ENCODE measurements at regions not wholly inside any gene's neighbourhood (a gene's known extent, or its start where the extent isn't known, plus 50 kb on each side); places are given as distances from the start of the nearest gene placed in this dataset.

- no peak overlapping the region for H3K27ac Mint-ChIP-seq
These were observed 352.5 kb downstream of the FOXL1 start for GRCh38 chr16:86930663-86931373.

DNA sequence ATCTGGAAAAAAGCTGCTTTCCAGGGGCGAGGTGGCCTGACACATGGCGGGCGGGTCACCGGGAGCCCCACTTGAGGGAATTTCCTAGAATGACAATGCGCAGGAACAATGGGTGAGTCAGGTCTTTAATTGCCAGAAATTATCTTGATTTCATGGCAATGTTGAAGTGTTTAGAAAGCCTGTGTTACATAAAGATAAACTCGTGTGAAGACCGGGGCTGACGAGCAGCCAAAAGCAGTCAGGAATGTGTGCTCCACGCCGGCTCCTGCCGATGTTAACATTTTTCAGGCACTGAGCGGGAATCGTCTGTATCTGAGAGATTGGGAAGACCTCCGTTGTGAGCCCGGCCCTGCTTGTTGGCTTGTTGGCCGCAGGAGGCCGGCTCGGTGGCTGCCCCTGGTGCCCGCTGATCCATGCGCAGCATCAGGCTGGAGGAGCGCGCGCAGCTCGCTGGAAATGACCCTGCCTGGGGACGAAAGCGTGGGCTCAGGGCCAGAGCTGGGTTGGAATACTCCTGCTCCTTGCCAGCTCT is 353.1 kb downstream of the FOXL1 start:
- H3K4me3 Mint-ChIP-seq, result no peak overlapping the region
- peaks cover 38% of the 10 kb centered on the region for H3K27me3 Mint-ChIP-seq (ENCODE audit: low read depth)
- ATAC-seq, result no peak
- no peaks in the 10 kb centered on the region for H3K36me3 Mint-ChIP-seq (ENCODE audit: low read depth)
- ChIA-PET CTCF (no interaction called here), POLR2A (no interaction called here)
- no peak for DNase-seq
- no peak overlapping the region for H3K27ac Mint-ChIP-seq
- H3K9me3 Mint-ChIP-seq (ENCODE audit: insufficient read depth), result no peaks in the 10 kb centered on the region
- H3K4me1 Mint-ChIP-seq (ENCODE audit: low read depth), result peaks cover 3% of the 10 kb centered on the region

More at GRCh38 chr16:86930663-86931373, 352.5 kb downstream of the FOXL1 start:
- ChIA-PET POLR2A (no interaction called here), CTCF (no interaction called here)
- no peaks in the 10 kb centered on the region for H3K36me3 Mint-ChIP-seq (ENCODE audit: low read depth)
- ATAC-seq, result no peak
- H3K4me3 Mint-ChIP-seq, result no peak overlapping the region
- H3K27me3 Mint-ChIP-seq (ENCODE audit: low read depth), result peaks cover 39% of the 10 kb centered on the region
- DNase-seq, result no peak
- peaks cover 3% of the 10 kb centered on the region for H3K4me1 Mint-ChIP-seq (ENCODE audit: low read depth)
- H3K9me3 Mint-ChIP-seq (ENCODE audit: insufficient read depth), result no peaks in the 10 kb centered on the region

DNA sequence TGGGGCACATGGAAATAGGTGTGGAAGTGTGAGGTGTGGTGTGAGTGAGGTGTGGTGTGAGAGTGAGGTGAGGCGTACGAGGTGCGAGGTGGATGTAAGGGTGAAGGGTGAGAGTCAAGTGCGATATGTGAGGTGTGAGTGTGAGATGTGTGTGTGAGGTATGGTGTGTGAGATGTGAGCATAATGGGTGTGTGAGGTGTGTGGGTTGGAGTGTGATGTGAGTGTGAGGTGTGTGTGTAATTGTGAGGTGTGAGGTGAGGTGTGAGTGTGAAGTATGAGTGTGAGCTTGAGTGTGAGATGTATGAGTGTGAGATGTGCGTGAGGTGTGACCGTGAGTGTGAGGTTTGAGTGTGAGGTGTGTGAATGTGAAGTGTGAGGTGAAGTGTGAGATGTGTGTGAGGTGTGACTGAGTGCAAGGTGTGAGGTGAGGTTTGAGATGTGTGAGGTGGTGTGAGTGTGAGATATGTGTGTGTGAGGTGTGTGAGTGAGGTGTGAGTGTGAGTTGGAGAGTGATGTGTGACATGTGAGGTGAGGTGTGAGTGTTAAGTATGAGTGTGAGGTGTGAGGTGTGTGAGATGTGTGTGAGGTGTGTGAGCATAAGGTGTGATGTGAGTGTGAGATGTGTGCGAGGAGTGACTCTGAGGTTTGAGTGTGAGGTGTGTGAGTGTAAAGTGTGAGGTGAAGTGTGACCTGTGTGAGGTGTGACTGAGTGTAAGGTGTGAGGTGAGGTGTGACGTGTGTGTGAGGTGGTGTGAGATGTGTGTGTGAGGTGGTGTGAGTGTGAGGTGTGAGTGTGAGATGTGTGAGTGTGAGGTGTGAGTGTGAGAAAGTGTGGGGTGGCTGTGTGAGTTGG is 354.0 kb downstream of the FOXL1 start:
- CTCF ChIA-PET, result no interaction called here
- DNase-seq, result no peak
- POLR2A ChIA-PET, result no interaction called here
- H3K4me1 Mint-ChIP-seq (ENCODE audit: low read depth), result peaks cover 3% of the 10 kb centered on the region
- H3K27me3 Mint-ChIP-seq (ENCODE audit: low read depth), result peaks cover 37% of the 10 kb centered on the region
- H3K36me3 Mint-ChIP-seq (ENCODE audit: low read depth), result no peaks in the 10 kb centered on the region
- H3K9me3 Mint-ChIP-seq (ENCODE audit: insufficient read depth), result no peaks in the 10 kb centered on the region
- no peak overlapping the region for H3K4me3 Mint-ChIP-seq
- no peak overlapping the region for H3K27ac Mint-ChIP-seq
- no peak for ATAC-seq

- H3K27ac Mint-ChIP-seq, result no peak overlapping the region
These were observed 356.4 kb downstream of the FOXL1 start for GRCh38 chr16:86934581-86935375.

DNA sequence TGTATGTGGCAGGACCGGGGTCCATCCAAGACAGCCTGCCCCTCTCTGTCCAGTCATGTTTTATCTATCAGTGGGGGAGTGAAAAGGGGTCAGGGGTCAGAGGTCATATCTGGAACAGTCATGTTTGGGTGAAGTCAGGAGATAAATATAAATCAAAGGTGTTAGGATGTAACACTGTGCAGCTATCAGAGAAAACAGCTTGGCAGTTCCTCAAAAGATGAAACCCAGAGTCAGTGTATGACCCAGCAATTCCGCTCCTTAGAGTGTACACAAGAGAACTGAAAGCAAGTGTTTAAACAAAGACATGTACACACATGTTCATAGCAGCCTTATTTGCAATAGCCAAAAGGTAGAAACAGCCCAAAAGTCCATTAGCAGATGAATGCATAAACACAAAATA is 361.3 kb downstream of the FOXL1 start:
- Mint-ChIP-seq H3K27me3 (ENCODE audit: low read depth) (peaks cover 12% of the 10 kb centered on the region), H3K9me3 (ENCODE audit: insufficient read depth) (no peaks in the 10 kb centered on the region), H3K36me3 (ENCODE audit: low read depth) (no peaks in the 10 kb centered on the region), H3K27ac (no peak overlapping the region), H3K4me1 (ENCODE audit: low read depth) (peaks cover 2% of the 10 kb centered on the region), H3K4me3 (no peak overlapping the region)
- ChIA-PET POLR2A (no interaction called here), CTCF (no interaction called here)
- DNase-seq (no peak), ATAC-seq (no peak)

More at GRCh38 chr16:86934581-86935375, 356.4 kb downstream of the FOXL1 start:
- DNase-seq (no peak), ATAC-seq (no peak)
- CTCF ChIA-PET, result no interaction called here
- Mint-ChIP-seq H3K27me3 (ENCODE audit: low read depth) (peaks cover 15% of the 10 kb centered on the region), H3K9me3 (ENCODE audit: insufficient read depth) (no peaks in the 10 kb centered on the region), H3K4me3 (no peak overlapping the region), H3K36me3 (ENCODE audit: low read depth) (no peaks in the 10 kb centered on the region), H3K4me1 (ENCODE audit: low read depth) (peaks cover 3% of the 10 kb centered on the region)
- POLR2A ChIA-PET, result no interaction called here

DNA sequence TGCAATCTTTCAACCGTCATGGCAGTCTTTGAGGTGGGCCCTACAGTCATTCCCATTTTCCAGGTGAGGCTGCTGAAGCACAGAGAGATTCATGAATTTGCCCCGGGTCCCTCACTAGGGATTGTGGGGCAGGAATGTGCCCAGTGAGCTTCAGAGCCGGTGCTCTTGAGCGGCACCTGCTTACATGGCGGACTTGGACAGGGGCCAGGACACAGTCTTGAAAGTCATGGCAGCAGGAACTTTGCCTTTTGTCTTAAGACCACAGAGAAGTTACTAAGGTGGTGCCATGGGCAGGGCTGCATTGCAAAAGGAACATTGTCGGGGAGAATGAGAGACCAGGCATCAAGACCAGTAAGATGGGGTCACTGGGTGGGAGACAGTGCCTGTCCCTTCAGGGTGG is 363.4 kb downstream of the FOXL1 start:
- DNase-seq (no peak), ATAC-seq (no peak)
- no peaks in the 10 kb centered on the region for H3K36me3 Mint-ChIP-seq (ENCODE audit: low read depth)

DNA sequence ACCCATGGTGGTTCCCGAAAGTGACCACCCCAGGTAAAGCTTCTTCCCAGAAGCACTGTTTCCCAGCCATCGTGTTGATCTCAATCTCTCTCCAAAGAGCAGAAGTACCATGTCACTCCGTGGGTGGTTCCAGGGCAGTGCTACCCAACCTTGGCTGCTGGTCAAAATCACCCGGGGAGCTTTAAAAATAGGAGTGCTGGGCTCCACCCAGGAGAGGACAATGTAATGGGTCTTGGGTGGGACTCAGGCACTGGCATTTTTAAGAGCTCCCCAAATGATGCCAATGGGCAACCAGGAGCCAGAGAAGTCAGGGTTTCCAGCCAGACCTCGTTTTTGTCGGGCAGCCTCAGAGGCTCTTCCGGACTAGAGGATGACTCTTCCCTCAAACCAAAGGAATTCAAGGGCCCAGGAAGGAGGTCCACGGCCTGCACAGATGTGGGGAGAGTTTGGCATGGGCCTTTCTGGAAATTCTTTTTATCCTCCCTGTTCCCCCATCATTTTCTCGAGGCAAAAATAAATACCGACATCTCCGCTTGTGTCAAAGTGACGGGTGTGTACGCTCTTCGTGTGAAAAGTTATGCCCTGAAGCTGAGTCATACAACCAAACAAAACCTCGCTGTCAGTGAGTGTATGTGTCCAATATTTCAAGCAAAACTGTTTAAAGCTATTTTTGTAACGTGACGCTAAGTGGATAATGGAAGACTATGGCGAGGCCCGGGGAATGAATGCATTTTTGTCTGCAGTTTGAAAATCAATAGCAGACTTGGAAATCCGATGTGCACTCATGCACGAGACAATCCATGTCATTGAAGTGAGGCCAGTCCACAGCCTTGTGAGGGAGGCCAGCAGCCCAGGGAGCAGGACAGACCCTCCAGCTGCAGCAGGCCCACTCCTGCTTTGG is 364.1 kb downstream of the FOXL1 start:
- Mint-ChIP-seq H3K27ac (no peak overlapping the region), H3K9me3 (ENCODE audit: insufficient read depth) (no peaks in the 10 kb centered on the region), H3K4me3 (no peak overlapping the region), H3K27me3 (ENCODE audit: low read depth) (no peaks in the 10 kb centered on the region), H3K4me1 (ENCODE audit: low read depth) (no peaks in the 10 kb centered on the region), H3K36me3 (ENCODE audit: low read depth) (no peaks in the 10 kb centered on the region)
- no peak for ATAC-seq
- ChIA-PET POLR2A (no interaction called here), CTCF (no interaction called here)
- no peak for DNase-seq

More for the DNA sequence above, 363.4 kb downstream of the FOXL1 start:
- Mint-ChIP-seq H3K4me3 (no peak overlapping the region), H3K9me3 (ENCODE audit: insufficient read depth) (no peaks in the 10 kb centered on the region), H3K27me3 (ENCODE audit: low read depth) (no peaks in the 10 kb centered on the region), H3K4me1 (ENCODE audit: low read depth) (no peaks in the 10 kb centered on the region), H3K27ac (no peak overlapping the region)
- CTCF ChIA-PET, result no interaction called here
- POLR2A ChIA-PET, result no interaction called here

GRCh38 chr16:86945166-86945900 is 367.0 kb downstream of the FOXL1 start:
- Mint-ChIP-seq H3K4me1 (ENCODE audit: low read depth) (no peaks in the 10 kb centered on the region), H3K4me3 (no peak overlapping the region), H3K27ac (no peak overlapping the region), H3K9me3 (ENCODE audit: insufficient read depth) (no peaks in the 10 kb centered on the region), H3K36me3 (ENCODE audit: low read depth) (no peaks in the 10 kb centered on the region), H3K27me3 (ENCODE audit: low read depth) (no peaks in the 10 kb centered on the region)
- DNase-seq (no peak), ATAC-seq (no peak)
- CTCF ChIA-PET, result no interaction called here
- POLR2A ChIA-PET, result no interaction called here

GRCh38 chr16:86946396-86946795 is 368.0 kb downstream of the FOXL1 start:
- H3K9me3 Mint-ChIP-seq (ENCODE audit: insufficient read depth), result no peaks in the 10 kb centered on the region
- H3K27me3 Mint-ChIP-seq (ENCODE audit: low read depth), result no peaks in the 10 kb centered on the region
- H3K36me3 Mint-ChIP-seq (ENCODE audit: low read depth), result no peaks in the 10 kb centered on the region
- no peak overlapping the region for H3K4me3 Mint-ChIP-seq
- DNase-seq (no peak), ATAC-seq (no peak)
- H3K27ac Mint-ChIP-seq, result no peak overlapping the region
- H3K4me1 Mint-ChIP-seq (ENCODE audit: low read depth), result no peaks in the 10 kb centered on the region
- POLR2A ChIA-PET, result no interaction called here
- CTCF ChIA-PET, result no interaction called here

- CTCF ChIA-PET, result no interaction called here
- Mint-ChIP-seq H3K36me3 (ENCODE audit: low read depth) (no peaks in the 10 kb centered on the region), H3K4me3 (no peak overlapping the region), H3K9me3 (ENCODE audit: insufficient read depth) (no peaks in the 10 kb centered on the region), H3K27me3 (ENCODE audit: low read depth) (no peaks in the 10 kb centered on the region), H3K4me1 (ENCODE audit: low read depth) (no peaks in the 10 kb centered on the region), H3K27ac (no peak overlapping the region)
- ATAC-seq, result no peak
- DNase-seq, result no peak
- POLR2A ChIA-PET, result no interaction called here
These were observed 368.6 kb downstream of the FOXL1 start for GRCh38 chr16:86946981-86947380.

DNA sequence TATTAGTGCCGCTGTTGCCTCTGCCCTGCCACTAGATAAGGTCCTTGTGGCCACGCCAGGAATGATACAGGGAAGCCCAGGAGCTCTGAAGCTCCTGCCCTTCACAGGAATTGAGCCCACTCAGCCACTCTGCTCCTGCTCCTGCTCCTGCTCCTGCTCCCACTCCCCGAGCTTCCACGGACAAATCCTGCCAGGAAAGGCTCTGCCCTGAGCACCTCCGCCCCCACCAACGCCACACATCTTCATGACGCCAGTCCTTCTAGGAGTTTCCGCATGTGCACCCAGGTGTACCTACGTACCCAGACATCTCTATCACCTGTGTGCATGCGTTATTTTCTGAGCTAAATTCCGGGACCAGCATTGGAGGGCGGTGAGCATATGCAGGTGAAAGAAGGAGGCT is 369.1 kb downstream of the C16orf95 start:
- Mint-ChIP-seq H3K9me3 (ENCODE audit: insufficient read depth) (no peaks in the 10 kb centered on the region), H3K27ac (no peak overlapping the region), H3K4me3 (no peak overlapping the region), H3K27me3 (ENCODE audit: low read depth) (no peaks in the 10 kb centered on the region), H3K36me3 (ENCODE audit: low read depth) (no peaks in the 10 kb centered on the region), H3K4me1 (ENCODE audit: low read depth) (no peaks in the 10 kb centered on the region)
- ATAC-seq (no peak), DNase-seq (no peak)
- ChIA-PET CTCF (no interaction called here), POLR2A (no interaction called here)
